Omental fat pad (tissue), 3 donors: ENCODE measurements at regions not wholly inside any gene's neighbourhood (a gene's known extent, or its start where the extent isn't known, plus 50 kb on each side); places are given as distances from the start of the nearest gene placed in this dataset.

Source experiments
- ATAC-seq: fragments of 150-250 bp; one replicate; pipeline ENCODE4 v1.9.1; 2016; ENCODE audit warnings: mild to moderate bottlenecking, moderate library complexity; ENCODE audit not compliant: low FRiP score
- DNase-seq: peaks from one replicate; pipeline ENCODE4 v3.0.0-alpha.2; 2019; ENCODE audit warnings: low spot score
- CTCF ChIP-seq, 3 donors: fragments of 450-650 bp; IDR thresholded peaks; one replicate each; pipeline ENCODE4 v1.5.1; 2016 to 2017; ENCODE audit warnings: antibody characterized with exemption in 3 of 3, mild to moderate bottlenecking in 3 of 3, moderate library complexity in 2 of 3

- no peak for ATAC-seq
- TF ChIP-seq CTCF (IDR thresholded peaks at IDR 0.05), result no peak
Observed at GRCh38 chr15:31782016-31782783, 248.1 kb upstream of the CHRNA7 start.

GRCh38 chr15:31782951-31783350 lies 247.4 kb upstream of the CHRNA7 start:
- DNase-seq, result no peak
- no peak for ATAC-seq
- TF ChIP-seq CTCF (IDR thresholded peaks at IDR 0.05), result no peak

More at GRCh38 chr15:31782016-31782783, 248.1 kb upstream of the CHRNA7 start:
- no peak for DNase-seq

- no peak for DNase-seq
- TF ChIP-seq CTCF (IDR thresholded peaks at IDR 0.05), result no peak
- ATAC-seq, result no peak
Observed at GRCh38 chr15:31786360-31786759, 244.0 kb upstream of the CHRNA7 start.

GRCh38 chr15:31788104-31788503 lies 242.2 kb upstream of the CHRNA7 start:
- no peak for TF ChIP-seq CTCF (IDR thresholded peaks at IDR 0.05)
- no peak for ATAC-seq
- no peak for DNase-seq

GRCh38 chr15:31792611-31793199 lies 237.6 kb upstream of the CHRNA7 start:
- DNase-seq (no peak), ATAC-seq (no peak)
- no peak for TF ChIP-seq CTCF (IDR thresholded peaks at IDR 0.05)

- ATAC-seq (no peak), DNase-seq (no peak)
- TF ChIP-seq CTCF (IDR thresholded peaks at IDR 0.05), result no peak
Observed at GRCh38 chr15:31799319-31799714, 231.0 kb upstream of the CHRNA7 start.
